Skeletal muscle tissue (tissue), 3 donors: ENCODE measurements at regions not wholly inside any gene's neighbourhood (a gene's known extent, or its start where the extent isn't known, plus 50 kb on each side); places are given as distances from the start of the nearest gene placed in this dataset.

Experiments used
- H3K27ac ChIP-seq: one replicate; pipeline ENCODE4 v1.7.0; 2013; ENCODE audit warnings: mild to moderate bottlenecking, low read depth, low read length, inconsistent platforms
- H3K27me3 ChIP-seq, 3 donors: one replicate each; pipeline ENCODE4 v1.7.0; 2013; ENCODE audit warnings: low read length in 3 of 3; ENCODE audit not compliant: control insufficient read depth in 3 of 3, insufficient read depth in 3 of 3
- H3K36me3 ChIP-seq, 3 donors: one replicate each; pipeline ENCODE4 v1.7.0; 2013; ENCODE audit warnings: low read length in 3 of 3; ENCODE audit not compliant: control insufficient read depth in 3 of 3, insufficient read depth in 3 of 3
- H3K4me1 ChIP-seq, 3 donors: one replicate each; pipeline ENCODE4 v1.7.0; 2013; ENCODE audit warnings: low read length in 3 of 3, mild to moderate bottlenecking in 3 of 3; ENCODE audit not compliant: control insufficient read depth in 3 of 3, insufficient read depth in 3 of 3
- H3K4me3 ChIP-seq, 3 donors: one replicate each; pipeline ENCODE4 v1.7.0; 2013; ENCODE audit warnings: low read length in 3 of 3
- H3K9ac ChIP-seq, 3 donors: one replicate each; pipeline ENCODE4 v1.7.0; 2013; ENCODE audit warnings: low read length in 3 of 3, mild to moderate bottlenecking in 3 of 3, moderate library complexity in 2 of 3, low read depth in 1 of 3
- H3K9me3 ChIP-seq, 3 donors: one replicate each; pipeline ENCODE4 v1.7.0; 2013; ENCODE audit warnings: low read length in 3 of 3; ENCODE audit not compliant: control insufficient read depth in 3 of 3
- donor health status: Osteomylitis.

GRCh38 chr5:50927953-50928352 is 261.5 kb downstream of the PARP8 start:
- Histone ChIP-seq H3K36me3 (no peaks in the 10 kb centered on the region), H3K27me3 (peaks cover 0 to 2% (median 0%) of the 10 kb centered on the region in 3 donors), H3K9ac (no peak overlapping the region), H3K9me3 (no peaks in the 10 kb centered on the region), H3K4me3 (no peak overlapping the region), H3K4me1 (no peaks in the 10 kb centered on the region), H3K27ac (no peak overlapping the region)

- H3K4me1 ChIP-seq = no peaks in the 10 kb centered on the region
- H3K36me3 ChIP-seq = no peaks in the 10 kb centered on the region
- H3K9ac ChIP-seq = no peak overlapping the region
- no peak overlapping the region for H3K27ac ChIP-seq
- no peaks in the 10 kb centered on the region for H3K9me3 ChIP-seq
- H3K27me3 ChIP-seq = peaks cover 0 to 2% (median 0%) of the 10 kb centered on the region in 3 donors
- no peak overlapping the region for H3K4me3 ChIP-seq
Observed at GRCh38 chr5:50929174-50929573, 262.7 kb downstream of the PARP8 start.

DNA sequence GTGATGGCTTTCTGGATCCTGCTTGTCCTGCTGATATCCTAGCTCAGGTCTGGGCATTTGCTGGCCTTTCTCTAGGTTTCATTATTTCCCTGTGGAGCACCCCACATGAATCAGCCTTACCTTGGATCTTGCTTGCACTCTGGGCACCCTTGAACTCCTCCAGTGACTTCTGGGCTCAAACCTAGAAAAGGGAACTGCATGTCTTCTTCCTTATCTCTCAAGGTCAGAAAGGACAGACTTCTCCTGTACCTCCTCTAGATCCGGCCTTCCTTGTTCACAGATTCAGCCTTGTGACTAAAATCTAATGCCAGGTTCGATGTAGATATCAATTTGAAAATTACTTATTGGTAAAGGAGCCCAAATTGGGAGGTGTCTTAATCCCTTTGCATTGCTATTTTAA is 267.9 kb downstream of the PARP8 start:
- no peaks in the 10 kb centered on the region for H3K4me1 ChIP-seq
- H3K9me3 ChIP-seq = no peaks in the 10 kb centered on the region
- H3K9ac ChIP-seq = no peak overlapping the region
- H3K27me3 ChIP-seq = no peaks in the 10 kb centered on the region
- H3K36me3 ChIP-seq = no peaks in the 10 kb centered on the region
- H3K4me3 ChIP-seq = no peak overlapping the region
- H3K27ac ChIP-seq = no peak overlapping the region

DNA sequence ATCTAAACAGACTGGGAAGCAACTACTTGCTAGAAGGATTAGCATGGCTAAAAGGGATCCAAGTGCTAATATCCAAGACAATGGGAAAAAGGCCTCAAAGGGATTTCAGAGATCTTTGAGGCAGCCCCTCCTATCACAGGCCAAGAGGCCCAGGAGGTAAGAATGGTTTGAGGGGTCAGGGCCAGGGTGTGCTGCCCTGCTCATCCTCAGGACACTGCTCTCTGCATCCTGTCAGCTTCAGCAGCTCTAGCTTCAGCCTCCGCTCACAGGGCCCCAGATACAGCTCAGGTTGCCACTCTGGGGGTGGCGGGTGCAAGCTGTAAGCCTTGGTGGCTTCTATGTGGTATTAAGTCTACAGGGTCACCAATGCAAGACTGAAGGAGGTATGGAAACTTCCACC is 278.7 kb downstream of the PARP8 start:
- H3K9ac ChIP-seq = no peak overlapping the region
- H3K27me3 ChIP-seq = no peaks in the 10 kb centered on the region

DNA sequence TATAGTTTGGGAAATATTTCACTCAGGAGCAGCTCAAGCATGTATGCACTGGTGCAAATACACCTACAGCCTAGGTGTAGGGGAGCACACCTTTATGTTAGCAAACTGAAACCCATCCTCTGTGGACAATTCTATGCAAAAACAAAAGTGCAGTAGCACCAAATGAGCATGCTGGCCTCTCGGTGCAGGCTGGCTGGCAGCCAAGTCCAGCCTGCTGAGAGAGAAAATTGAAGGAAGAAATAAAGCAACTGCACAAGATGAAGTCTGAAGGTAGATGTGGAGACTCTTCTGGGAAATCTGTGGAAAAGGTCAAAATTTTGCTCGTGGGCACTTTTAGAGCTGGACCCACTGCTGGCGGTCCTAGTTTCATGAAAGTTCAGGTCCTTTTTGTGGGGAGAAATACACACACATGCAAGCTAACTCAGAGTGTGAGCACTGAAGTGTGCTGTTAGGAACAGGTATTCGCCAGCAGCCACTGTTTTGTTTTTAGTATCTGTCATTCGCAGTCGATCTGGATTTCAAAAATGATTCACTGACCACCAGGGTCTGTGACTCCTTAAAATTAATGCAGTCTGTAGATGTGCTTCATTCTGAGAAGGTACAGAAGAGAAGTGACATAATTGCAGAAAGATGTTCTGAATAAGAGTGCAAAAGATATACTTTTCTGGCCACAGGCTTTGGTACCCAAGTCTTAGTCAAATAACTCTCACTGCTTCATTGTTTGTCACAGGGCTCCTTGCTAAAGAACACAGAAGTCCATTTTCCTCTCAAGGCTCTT is 281.7 kb downstream of the PARP8 start:
- Histone ChIP-seq H3K4me3 (no peak overlapping the region), H3K9ac (no peak overlapping the region), H3K36me3 (no peaks in the 10 kb centered on the region), H3K9me3 (no peaks in the 10 kb centered on the region), H3K27ac (no peak overlapping the region), H3K27me3 (no peaks in the 10 kb centered on the region), H3K4me1 (no peaks in the 10 kb centered on the region)

More for the DNA sequence above, 278.7 kb downstream of the PARP8 start:
- H3K27ac ChIP-seq = no peak overlapping the region
- H3K4me1 ChIP-seq = no peaks in the 10 kb centered on the region
- H3K36me3 ChIP-seq = no peaks in the 10 kb centered on the region
- H3K9me3 ChIP-seq = no peaks in the 10 kb centered on the region
- no peak overlapping the region for H3K4me3 ChIP-seq

DNA sequence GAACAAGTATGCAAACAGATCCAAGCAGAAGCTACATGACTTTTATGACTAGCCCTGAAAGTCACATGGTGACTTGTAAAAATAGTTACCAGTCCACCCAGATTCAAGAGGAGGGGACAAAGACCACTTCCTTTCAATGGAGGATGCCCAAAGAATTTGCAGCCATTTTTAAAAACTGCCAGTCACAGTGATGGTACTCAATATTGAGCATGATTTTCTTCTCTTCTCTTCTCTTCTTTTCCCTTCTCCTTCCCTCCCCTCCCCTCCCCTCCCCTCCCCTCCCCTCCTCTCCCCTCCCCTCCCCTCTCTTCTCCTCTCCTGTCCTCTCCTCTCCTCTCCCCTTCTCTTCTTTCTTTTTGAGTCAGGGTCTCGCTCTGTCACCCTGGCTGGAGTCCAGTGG is 286.9 kb downstream of the PARP8 start:
- Histone ChIP-seq H3K36me3 (no peaks in the 10 kb centered on the region), H3K9me3 (no peaks in the 10 kb centered on the region), H3K27ac (no peak overlapping the region), H3K4me3 (no peak overlapping the region), H3K27me3 (peaks cover 0 to 6% (median 0%) of the 10 kb centered on the region in 3 donors), H3K9ac (no peak overlapping the region), H3K4me1 (no peaks in the 10 kb centered on the region)

DNA sequence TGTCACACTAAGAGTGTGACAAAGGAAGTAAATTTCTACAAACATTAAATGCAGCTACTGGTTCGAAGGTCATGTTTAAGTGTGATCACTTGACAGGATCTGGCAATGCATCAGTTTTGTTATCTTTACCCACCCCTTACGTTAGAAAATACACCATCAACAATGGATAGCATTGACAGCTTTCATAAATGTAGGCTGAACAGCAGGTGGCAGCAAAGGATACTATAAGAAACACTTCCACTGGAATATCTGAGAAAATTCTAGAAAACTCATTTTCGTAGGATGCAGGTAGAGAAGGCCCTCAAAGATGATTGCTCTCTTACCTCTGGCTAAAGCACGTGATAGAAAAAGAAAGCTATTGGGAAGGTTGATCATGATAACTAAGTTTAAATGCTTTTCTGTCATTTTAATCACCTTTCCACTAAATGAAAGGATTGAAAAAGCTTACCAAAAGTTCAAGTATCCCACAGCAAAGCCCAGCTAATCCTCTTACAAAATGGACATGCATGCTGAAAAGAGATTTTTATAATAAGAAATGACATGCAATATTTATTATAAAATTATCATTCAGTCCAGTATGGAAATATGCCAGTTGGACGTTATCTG is 292.5 kb downstream of the PARP8 start:
- Histone ChIP-seq H3K27me3 (peaks cover 10 to 16% (median 11%) of the 10 kb centered on the region in 3 donors), H3K9ac (no peak overlapping the region)

DNA sequence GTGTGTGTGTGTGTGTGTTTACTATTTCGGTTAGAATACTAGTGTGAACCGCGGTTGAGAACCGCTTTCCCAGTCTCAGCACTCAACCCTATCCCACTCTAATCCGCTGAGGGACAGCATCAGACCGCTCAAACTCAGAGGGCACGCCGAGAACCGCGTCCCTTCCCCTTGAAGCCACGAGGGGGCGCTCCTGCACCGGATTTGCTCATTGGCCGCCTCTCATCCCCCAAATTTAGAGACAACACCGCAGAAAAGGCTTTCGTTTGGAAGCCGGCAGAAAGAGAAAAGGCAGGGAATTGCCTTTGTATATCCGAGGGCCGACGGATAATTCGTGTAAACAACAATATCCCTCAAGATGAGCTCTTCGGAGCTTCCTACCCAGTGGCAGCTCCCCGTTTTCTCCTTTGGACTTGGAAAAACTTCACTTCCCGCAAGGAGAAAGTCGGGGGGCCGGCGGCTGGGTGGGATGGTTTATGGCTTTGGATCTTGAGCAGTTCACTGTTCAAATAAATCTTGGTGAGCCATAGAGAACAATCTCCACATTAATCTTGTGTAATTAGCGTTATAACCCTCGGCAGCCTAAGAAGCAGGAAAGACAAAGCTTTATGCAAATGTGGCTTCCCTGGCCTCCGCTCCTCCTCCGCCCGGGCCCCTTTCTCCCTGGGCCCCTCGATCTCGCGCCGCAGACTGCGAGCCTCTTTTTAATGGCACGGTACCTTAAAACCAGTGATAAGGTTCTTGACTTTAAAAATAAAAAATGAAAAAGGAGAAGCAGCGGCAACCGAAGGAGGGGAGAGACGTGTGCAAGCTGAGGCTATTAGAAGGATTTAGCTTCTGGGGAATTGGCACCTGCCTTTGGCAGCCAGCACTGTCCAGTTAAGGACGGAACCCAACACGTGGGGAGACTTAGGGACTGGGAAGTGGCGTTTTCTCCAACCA is 296.8 kb downstream of the PARP8 start:
- Histone ChIP-seq H3K4me1 (peaks cover 9 to 18% (median 17%) of the 10 kb centered on the region in 3 donors), H3K27me3 (peaks cover 36 to 47% (median 42%) of the 10 kb centered on the region in 3 donors), H3K9me3 (no peaks in the 10 kb centered on the region), H3K36me3 (no peaks in the 10 kb centered on the region), H3K27ac (no peak overlapping the region), H3K4me3 (peak overlapping the region; percentile 45 to 63 (median 50)), H3K9ac (peak overlapping the region in 1 of 3 donors; percentile 62)

More for the DNA sequence above, 292.5 kb downstream of the PARP8 start:
- H3K36me3 ChIP-seq = no peaks in the 10 kb centered on the region
- H3K4me1 ChIP-seq = peaks cover 6 to 10% (median 8%) of the 10 kb centered on the region in 3 donors
- no peaks in the 10 kb centered on the region for H3K9me3 ChIP-seq
- no peak overlapping the region for H3K27ac ChIP-seq
- no peak overlapping the region for H3K4me3 ChIP-seq

DNA sequence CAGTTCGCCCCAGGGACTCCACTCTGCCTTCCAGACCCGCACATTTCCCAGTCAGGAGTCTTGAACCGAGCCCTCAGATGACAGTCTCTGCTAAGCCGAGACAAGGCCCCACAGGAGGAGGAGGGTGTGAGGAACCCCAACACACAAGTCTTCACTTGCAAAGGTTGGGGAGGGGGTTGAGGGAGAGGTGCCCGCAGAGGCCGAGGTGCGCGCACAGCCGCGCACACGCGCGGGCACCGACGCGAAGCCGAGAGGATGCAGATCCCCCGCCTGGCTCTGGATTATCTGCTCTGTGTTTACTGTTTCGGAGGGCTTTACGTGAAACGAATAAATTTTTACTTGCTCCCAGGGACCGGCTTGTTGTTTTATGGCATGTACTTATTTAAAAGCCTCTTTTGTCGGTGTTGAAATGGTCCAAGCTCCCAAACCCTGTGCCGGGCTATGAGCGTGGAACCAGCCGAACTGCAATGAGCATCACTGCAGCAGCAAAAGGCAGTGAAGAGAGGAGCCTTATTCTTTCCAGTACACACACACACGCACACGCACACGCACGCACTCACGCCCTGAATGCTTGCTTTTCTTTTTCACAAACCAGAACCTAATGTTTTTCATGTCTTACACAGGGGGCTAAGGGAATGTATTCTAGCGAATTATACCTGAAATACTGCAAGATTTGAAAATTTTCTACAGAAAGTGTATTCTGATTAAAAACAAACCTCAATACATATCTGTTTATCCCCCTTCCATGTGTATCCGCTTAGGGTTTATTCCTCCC is 297.7 kb downstream of the PARP8 start:
- Histone ChIP-seq H3K27ac (no peak overlapping the region), H3K36me3 (no peaks in the 10 kb centered on the region), H3K27me3 (peaks cover 45 to 55% (median 51%) of the 10 kb centered on the region in 3 donors), H3K9me3 (no peaks in the 10 kb centered on the region), H3K9ac (no peak overlapping the region), H3K4me1 (peaks cover 13 to 28% (median 23%) of the 10 kb centered on the region in 3 donors), H3K4me3 (peak overlapping the region in 1 of 3 donors; percentile 12)
